ENCODE measurements at regions not wholly inside any gene's neighbourhood (a gene's known extent, or its start where the extent isn't known, plus 50 kb on each side); places are given as distances from the start of the nearest gene placed in this dataset.
A peak's percentile ranks its signal among the peaks of the same experiment; 100 is the strongest.

DNA sequence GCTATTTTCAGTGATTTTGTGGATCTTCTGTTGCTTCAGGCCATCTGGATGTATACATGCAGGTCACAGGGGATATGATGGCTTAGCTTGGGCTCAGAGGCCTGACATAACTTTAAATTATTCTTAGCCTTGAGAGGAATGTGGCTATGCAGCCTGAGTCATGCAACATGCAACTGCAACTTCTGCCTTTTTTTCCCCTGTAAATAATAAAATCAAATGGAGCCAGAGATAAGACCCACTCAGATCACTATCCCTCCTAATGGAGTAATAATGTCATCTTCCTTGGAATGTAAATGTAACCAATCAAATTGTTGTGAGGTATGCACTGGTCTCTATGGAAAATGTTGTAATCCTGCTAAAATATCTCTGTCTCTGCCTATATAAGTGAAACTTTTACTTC, 54.9 kb downstream of the MAGEB17 start:
- DNase-seq, result peak; percentile 39

DNA sequence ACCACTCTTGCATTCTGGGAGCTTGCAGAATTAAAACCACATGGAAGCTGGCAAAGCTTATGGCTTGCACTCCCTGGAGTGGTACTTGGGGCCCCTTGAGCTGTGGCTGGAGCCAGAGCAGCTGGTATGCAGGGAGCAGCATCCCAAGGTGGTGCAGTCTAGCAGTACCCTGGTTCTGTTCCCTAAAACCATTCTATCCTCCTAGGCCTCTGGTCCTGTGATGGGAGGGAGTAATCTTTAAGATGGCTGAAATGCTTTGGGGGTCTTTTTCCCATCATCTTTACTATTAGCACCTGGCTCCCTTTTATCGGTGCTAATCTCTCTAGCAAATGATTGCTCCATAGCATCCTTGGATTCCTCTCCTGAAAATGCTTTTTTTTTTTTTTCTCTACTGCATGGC, 56.1 kb downstream of the MAGEB17 start:
- DNase-seq, result no peak

DNA sequence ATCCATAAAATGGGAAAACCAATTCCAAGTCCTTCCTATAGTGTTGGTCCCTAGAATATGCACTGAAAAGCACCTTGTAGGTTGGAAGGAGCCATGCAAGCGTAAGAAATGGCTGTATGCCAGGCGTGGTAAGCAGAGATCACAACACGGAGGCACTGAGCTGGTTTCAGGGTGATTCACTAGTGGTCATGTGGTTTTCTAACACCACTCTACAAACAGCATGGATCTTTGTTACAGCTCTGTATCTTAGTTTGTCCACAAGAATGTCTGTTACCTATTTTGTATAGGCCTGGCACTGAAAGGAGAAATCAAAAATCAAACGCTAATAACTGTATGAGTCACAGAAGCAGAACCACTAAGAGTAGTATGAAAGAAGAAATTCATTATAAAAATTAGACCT, 71.9 kb downstream of the MAGEB17 start:
- DNase-seq, result no peak

DNA sequence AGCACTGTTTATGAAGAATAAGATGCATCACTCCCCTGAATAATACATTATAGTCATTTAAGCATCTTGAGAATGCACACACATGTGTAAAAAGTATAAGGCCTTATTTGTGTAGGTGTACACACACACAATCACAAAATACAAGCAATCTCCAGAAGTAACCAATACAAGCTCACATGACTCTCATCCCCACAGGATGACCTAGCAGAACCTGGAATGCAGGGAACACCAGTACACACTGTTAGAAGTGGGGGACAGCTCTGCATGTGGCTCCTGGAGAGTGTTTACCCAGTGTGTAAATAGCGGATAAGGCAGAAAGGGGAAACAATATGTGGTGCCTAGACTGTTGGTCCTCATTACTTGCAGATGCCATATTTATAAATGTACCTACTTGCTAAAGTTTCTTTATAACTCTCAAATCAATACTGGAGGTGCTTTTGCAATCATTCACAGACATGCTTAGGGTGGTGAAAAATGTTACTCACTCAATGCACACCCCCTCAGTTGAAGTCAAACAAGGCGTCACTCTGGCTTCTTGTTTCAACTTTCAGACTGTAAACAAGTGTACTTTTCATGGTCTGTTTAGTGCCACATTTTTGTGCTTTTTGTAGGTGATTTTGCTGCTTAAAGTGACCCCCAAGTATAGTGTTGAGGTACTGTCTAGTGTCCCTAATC, 73.1 kb downstream of the MAGEB17 start:
- no peak for DNase-seq

DNA sequence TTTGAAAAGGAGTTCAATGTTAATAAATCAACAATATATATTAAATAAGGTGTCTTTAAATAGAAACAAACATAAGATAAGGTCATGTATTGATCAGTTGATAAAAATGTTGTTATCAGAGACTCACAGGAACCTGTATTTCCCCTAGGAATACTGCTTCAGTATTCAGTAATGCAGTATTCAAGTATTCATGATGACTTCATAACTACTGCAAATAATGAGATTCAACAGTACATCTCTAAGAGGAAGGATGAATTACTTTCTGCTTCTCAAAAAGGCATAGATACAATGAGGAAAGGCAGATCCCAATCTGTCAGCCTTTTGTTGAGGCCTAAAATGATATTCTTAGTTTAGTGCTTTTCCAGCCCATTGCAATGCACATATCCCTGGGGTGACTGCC, 73.7 kb downstream of the MAGEB17 start:
- no peak for DNase-seq

DNA sequence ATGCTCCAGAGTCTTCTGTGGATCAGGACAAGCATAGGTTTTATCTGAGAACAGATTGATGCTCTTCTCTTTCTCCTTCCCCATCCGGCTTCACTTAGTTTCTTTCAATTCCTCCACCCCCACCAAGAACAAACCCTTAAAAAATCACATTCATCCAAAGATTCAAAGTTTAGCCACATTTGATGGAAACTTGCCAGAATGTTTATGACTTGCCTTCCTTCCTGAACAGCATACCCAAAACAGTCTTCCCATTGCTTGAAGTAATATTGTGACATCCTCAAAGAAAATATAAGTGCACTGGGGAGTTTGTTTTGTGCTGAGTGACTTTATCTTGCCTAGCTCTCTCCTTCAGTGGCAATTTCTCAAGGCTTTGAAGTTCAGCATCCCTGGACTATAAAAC, 83.0 kb downstream of the MAGEB17 start:
- peak; percentile 47 for DNase-seq

DNA sequence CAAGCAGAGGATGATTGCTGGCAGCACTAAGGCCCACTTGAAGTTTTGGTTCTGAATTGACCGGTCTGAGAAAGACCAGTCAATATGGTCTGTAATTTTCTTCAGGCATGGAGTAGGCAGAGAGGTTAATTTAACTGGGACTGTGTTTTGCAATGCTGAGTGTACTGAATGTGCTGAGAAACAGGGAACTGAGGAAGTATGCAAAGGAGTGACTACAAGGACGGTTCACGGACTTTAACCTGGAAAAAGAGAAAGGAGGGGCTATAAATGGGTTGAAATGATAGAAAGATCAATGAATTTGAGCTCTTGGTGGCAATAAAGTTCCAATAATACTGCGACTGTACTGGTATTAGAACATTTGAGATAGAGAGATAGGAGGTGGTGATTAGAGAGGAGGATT, 84.5 kb downstream of the MAGEB17 start:
- no peak for DNase-seq

DNA sequence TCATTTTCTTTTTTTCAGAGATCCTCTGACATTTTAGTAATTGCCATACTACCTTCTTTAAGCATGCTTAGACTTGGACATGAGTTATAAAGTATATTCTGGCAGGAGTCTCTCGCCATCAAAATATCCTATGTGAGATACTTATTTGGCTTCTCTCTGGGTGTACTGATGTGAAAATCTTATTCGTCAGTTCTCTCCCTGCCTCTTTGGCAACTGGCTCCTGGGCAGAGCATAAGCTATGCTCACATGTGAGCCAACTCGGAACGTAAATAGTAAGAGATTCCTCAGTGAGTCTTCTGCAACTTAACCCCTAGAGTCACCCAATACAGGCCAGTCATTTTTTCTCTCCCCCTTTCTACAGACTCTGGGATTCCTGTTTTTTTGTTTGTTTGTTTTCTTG, 91.6 kb downstream of the MAGEB17 start:
- DNase-seq, result no peak

DNA sequence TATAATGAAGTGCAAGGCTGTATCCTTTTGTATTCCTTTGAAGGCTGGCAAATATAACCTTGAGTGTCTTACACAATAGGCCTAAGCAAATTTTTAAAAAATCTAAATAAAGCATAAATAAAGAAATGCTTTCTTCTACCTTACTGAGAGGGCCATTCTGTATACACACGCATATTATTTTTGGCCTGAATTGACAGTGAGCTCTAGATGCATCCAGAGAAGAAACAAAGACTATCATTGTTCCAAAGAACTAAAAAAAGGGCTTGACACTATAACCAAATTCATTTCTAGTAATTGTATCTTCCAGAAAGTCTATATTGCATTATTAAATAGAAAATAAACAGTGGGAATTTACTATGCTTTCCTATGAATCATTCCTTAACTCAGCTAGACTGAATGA, 100.2 kb downstream of the MAGEB17 start:
- DNase-seq, result no peak

DNA sequence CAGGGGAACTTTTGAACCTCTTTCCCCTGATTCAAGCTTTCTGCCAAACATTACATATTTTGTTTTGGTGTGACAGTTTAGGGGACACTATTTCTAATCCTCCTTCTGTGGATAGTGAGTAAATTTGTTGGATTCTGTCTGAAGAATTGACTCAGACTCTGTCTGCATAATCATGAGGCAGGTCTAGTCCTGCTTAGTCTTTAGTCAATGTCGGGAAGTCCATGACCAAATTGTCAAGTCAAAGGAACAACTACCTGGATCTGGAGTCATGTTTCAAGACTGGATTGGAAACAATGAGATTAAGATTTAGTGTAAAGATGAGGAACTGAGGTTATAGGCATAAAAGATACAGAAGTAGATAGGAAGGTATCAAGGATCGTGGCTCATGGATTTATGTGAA, 100.9 kb downstream of the MAGEB17 start:
- DNase-seq, result no peak

DNA sequence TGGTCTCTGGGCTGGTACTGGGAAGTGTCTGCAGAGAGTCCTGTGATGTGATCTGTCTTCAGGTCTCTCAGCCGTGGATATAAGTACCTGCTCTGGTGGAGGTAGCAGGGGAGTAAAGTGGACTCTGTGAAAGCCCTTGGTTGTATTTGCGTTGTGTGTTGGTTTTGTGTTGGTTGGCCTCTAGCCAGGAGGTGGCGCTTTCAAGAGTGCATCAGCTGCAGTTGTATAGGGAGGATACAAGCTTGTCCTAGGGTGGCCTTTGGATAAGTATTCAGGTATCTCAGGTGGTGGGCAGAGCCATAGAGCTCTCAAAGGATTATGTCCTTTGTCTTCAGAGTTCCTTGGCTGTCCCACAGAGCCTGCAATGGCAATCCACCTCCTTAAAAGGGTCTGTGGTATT, 111.6 kb downstream of the MAGEB17 start:
- no peak for DNase-seq

DNA sequence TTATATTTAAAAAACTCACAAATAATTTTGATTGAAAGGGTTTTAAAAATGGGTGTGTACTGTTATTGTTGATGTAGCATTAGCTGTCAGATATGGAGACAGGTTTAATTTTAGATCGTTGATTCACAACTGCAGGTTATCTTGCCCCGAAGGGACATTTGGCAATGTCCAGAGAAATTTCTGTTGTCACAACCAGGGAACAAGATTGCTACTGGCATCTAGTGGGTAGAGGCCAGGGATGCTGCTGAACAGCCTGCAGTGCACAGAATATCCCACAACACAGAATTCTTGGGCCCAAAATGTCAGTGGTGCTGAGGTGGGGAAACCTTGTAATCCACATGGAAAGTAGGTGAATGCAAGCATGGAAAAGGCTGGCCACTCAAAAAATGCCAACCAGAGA, 114.9 kb downstream of the MAGEB17 start:
- DNase-seq, result no peak

DNA sequence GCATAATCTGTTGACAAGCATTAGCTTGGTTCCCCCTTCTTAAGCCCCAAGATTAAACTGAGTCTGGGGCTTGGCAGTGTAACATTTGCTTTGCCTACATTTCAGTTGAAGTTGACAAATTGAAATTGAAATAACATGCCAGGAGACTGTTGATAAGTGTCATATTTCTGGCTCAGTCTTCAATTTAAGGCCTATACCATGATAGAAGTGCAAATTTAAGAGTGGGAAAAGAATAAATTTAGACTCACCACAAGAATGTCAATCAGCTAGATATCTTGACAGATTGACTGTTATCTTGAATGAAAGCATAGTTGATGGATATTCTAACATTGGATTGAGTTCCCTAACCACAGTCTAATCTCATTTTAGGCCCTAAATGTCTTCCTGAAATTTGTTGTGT, 117.6 kb downstream of the MAGEB17 start:
- DNase-seq, result no peak

DNA sequence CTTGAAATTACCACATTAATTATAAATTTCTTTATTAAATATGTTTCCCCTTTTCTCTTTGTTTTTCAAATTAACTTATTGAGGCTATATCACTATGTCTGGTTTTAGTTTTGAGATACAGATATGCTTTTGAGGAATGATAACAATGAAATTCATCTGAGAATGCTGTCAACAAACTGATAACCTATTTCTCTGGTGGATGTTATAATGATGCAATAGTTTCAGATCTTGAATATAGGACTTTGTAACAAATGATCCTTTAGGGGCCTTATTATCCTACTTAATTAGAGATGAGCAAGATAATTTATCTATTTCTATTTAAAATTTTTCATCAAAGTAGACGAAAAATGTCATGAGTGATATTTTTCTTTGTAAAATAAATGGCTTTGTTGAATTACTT, 123.7 kb downstream of the MAGEB17 start:
- no peak for DNase-seq

DNA sequence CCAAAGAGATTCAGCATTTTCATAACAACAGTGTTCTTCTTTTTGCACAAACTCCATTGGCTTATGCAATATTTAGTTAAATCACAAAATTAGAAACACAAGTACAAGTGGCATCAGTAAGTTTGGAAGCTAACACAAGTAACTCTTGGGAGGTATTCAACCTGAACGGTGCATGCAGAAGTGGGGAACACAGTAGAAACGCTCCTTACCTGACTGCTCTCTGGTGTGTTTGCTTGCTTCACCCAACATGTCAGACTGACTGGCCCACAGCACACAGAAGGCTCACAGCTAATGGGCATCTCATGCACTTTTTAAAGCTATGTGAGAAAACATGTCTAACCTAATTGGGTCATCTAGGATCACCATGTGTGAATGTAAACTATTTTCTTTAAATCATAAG, 133.6 kb downstream of the MAGEB17 start:
- no peak for DNase-seq

DNA sequence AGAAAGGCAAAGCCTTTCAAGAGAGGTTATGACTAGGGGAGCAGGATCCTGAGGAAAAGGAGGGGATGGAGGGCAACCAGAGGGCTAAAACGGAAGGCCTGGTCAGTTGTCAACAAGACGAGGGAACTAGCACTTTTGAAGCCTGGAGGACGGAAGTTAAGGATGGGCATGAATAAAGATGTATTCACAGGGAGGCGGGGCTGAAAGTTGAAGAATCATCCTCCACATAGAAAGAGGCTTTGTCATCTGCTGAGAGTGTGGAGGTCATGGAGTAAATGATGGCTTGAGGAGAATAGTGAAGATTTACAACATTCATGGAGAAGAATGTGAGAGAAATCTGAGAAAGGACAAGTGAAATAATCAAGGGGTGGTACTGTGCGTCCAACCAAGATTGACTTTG, 137.5 kb downstream of the MAGEB17 start:
- no peak for DNase-seq

DNA sequence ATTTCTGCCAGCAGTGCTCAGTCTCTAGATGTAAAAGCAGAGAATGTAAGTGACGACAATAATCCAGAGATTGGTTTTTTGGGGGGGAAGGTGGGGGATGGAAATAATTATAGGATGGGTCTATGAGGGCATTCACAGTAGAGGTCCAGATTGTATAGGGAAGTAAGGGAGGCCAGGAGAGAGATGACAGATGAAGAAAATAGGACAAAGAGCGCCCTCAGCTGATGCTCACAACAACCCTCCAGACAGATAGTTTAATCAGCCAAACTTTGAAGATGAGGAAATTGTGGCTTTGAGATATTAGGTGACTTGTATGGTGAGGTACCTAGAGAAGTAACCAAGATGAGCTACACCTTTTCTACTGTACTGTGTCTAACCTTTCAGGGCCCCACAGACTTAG, 137.9 kb downstream of the MAGEB17 start:
- DNase-seq, result no peak

DNA sequence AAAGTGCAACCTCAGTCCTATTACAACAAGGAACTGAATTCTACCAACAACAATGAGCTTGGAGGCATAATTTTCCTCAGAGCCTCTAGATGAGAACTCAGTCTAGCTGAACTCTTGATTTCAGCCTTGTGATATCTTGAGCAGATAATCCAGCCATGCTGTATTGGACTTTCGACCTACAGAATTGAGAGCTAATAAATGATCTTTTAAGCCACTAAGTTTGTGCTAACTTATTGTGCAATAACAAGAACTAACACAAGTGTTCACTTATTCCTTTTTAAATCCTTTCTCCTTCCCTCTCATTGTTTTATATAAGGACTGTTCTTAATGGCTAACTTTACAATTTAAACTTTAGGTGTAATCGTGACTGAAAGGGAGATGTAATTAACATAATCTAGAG, 140.7 kb downstream of the MAGEB17 start:
- DNase-seq, result no peak

DNA sequence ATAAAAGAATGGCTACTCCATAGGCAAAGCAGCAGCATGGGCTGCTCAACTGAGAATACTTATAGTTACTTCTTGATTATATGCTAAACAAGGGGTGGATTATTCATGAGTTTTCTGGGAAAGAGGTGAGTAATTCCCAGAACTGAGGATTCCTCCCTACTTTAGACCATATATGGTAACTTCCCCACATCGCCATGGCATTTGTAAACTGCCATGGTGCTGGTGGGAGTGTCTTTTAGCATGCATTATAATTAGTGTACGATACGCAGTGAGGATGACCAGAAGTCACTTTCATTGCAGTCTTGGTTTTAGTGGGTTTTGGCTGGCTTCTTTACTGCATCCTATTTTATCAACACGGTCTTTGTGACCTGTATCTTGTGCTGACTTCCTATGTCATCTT, 141.5 kb downstream of the MAGEB17 start:
- DNase-seq, result no peak

DNA sequence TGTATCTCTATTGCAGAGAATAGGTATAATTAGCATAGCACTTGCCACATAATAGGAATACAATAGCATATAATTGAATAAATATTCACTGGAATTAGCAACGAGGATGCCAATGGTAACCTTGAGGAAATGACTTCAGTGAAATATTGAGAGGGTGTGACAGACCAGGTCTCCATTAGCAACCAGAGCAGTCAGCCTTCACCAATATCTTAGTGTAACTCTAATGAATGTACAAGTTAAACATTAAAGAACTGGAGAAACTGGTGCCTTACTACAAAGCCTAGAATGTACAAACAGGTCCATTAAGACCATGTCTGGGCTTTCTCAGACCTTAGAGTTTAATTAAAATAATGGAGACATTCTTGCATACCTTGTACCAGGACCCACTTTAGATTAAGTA, 143.0 kb downstream of the MAGEB17 start:
- no peak for DNase-seq

DNA sequence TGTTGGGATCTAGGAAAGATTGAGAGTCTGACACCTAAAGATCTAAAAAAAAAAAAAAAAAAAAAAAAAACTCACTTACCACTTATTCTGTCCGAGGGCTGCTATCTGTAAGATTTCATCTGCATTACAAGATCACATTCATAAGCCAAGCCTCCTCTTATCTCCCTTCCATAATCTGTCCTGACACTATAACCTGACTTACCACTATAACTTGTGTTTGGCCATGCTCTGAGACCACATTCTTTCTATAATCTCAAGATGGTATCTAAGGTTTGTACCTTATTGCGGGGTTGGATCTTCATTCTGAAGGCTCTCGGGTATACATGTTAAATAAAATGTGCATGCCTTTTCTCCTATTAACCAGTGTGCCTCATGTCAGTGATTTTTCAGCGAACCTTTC, 144.4 kb downstream of the MAGEB17 start:
- DNase-seq, result no peak

DNA sequence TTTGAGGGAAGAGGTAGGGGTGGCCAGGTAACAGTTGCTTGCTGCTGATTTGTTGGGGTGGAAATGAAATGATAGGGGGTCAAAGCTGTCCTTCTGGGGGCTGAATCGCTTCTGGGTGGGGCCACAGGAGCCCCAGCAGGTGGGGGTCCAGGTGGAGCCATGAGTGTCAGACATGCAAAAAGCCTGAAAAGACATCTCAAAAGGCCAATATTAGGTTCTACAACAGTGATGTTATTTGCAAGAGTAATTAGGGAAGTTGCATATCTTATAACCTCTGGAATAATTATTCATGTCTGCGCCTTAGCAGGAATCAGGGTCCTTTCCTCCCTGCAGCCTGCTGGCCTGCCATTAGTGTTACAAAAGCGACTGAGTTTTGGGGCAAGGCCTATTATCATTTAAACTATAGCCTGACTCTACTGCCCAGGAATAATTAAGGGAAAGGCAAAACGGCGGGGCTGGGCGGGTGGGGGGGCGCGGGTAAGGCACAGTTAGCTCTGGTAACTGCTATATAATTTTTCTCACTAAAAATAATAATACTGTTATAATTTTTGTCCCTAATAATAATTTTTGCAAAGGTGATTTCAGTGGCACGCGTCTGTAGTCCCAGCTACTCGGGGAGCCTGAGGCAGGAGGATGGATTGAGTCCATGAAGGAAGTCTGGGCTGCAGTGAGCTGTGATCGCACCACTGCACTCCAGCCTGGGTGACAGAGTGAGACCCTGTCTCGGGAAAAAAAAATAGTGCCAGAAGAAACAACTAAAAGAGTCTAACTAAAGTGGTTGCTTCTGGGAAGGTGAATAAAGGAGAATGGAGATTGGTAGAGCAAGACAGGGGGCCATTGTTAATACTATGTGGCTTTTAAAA, 145.7 kb downstream of the MAGEB17 start:
- no peak for DNase-seq

DNA sequence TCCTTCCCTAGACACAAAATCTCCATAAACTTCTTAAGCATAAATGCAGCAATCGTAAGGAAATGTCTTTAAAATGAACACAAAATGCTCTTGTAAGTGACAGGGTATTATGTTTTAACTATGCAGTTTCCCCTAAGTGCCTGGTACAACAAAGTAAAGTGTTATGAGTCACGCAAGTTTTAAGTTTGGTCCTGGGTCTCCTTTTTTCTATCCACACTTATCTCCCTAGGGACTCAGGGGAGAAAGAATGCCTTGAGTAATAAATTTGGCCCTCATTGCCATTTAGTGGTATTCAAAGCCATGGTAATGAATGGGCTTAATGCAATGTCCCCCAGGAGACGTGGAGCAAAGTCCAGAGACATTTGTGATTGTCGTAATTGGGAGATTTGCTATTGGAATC, 149.1 kb downstream of the MAGEB17 start:
- DNase-seq, result no peak

DNA sequence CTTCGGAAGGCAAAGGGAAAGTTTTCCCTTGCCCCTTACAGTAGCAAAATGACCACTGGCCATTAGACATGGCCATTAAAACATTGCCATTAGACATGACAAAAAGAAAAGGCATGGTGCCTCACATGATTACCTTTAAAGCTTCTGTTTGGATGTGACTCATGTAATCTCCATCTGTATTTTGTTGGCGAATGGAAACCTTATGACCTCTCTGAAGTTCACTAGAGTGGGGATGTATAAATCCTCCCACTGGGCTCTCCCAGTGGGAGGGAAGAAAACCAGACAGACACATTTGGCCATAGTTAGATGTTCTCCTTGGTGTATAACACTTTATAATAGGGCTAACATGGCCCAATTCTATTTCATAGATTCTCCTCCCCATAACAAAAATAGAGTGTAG, 152.6 kb downstream of the MAGEB17 start:
- no peak for DNase-seq

Data from skin of body (tissue), 1 donor.